ENCODE measurements at regions not wholly inside any gene's neighbourhood (a gene's known extent, or its start where the extent isn't known, plus 50 kb on each side); places are given as distances from the start of the nearest gene placed in this dataset.

DNA sequence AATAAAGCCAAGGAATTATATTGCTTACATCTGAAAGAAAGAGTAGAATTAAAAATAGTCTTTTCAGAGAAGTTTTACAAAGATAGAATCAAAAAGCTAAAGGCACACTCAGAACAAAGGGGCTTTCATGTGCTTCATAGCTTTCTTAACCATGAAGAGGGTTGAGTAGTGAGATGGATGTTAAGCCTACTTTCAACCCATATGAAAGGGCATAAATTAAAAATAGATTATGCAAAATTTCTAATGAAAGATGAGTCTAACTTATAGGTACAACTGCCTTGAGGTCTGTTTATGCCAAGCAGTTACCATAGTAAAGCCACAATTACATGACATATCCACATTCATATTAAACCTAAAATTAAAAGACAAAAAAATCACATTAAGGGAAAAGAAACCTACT, 223.3 kb upstream of the ARHGEF26 start:
- DNase-seq (ENCODE audit: low spot score), result no peak
- TF ChIP-seq, protein P1, sequence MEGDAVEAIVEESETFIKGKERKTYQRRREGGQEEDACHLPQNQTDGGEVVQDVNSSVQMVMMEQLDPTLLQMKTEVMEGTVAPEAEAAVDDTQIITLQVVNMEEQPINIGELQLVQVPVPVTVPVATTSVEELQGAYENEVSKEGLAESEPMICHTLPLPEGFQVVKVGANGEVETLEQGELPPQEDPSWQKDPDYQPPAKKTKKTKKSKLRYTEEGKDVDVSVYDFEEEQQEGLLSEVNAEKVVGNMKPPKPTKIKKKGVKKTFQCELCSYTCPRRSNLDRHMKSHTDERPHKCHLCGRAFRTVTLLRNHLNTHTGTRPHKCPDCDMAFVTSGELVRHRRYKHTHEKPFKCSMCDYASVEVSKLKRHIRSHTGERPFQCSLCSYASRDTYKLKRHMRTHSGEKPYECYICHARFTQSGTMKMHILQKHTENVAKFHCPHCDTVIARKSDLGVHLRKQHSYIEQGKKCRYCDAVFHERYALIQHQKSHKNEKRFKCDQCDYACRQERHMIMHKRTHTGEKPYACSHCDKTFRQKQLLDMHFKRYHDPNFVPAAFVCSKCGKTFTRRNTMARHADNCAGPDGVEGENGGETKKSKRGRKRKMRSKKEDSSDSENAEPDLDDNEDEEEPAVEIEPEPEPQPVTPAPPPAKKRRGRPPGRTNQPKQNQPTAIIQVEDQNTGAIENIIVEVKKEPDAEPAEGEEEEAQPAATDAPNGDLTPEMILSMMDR (IDR thresholded peaks at IDR 0.05; ENCODE audit: borderline replicate concordance, control extremely low read depth, extremely low read depth, insufficient read depth, missing control alignments), result no peak
- in situ Hi-C loops (cut with MboI; ENCODE audit: low sequenced_read_pairs, unreplicated experiment), result no loop called here

GRCh38 chr3:153901152-153901551, 220.0 kb upstream of the ARHGEF26 start:
- TF ChIP-seq, protein P1 (IDR thresholded peaks at IDR 0.05; ENCODE audit: borderline replicate concordance, control extremely low read depth, extremely low read depth, insufficient read depth, missing control alignments), result no peak
- DNase-seq (ENCODE audit: low spot score), result no peak
- in situ Hi-C loops (cut with MboI; ENCODE audit: low sequenced_read_pairs, unreplicated experiment), result no loop called here

DNA sequence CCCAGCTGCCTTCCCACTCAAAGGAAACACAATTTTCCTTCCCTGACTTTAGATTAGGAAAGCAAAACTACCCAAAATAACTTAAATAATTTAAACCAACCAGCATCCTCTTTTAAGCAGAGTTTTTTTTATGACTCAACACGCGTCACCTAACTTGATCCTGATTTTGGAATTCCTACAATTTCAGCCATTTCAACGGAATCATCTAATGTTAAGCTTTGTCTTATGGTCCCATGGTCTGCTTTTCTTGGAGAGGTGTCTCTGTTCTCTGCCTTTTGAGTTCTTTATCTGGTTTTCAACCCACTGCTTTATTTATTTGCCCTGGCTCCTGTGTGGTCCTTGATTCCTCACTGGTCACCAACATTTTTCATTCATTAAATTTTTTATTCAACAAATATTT, 219.2 kb upstream of the ARHGEF26 start:
- no peak for DNase-seq (ENCODE audit: low spot score)
- in situ Hi-C loops (cut with MboI; ENCODE audit: low sequenced_read_pairs, unreplicated experiment), result no loop called here
- TF ChIP-seq, protein P1 (IDR thresholded peaks at IDR 0.05; ENCODE audit: borderline replicate concordance, control extremely low read depth, extremely low read depth, insufficient read depth, missing control alignments), result no peak

DNA sequence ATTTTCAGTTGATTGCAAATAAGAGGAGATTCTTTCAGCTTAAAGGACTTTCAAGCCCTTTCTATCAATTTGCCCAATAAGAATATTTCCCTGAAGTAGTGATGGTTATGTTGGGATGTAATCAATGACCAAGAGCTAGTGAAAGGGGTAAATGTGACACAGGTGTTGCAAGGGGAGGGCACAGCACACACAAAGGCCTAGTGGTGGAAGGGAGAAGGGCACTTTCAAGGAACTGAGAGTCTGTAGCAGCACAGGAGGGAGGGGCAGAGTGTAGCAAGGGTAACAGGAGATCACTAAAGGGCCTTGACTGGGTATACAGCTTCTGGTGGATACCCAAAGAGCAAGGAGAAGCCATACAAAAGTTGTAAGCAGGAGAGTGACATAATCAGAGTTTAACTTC, 217.8 kb upstream of the ARHGEF26 start:
- no peak for DNase-seq (ENCODE audit: low spot score)
- TF ChIP-seq, protein P1 (IDR thresholded peaks at IDR 0.05; ENCODE audit: borderline replicate concordance, control extremely low read depth, extremely low read depth, insufficient read depth, missing control alignments), result no peak
- in situ Hi-C loops (cut with MboI; ENCODE audit: low sequenced_read_pairs, unreplicated experiment), result no loop called here

- DNase-seq (ENCODE audit: low spot score), result no peak
- TF ChIP-seq, protein P1 (IDR thresholded peaks at IDR 0.05; ENCODE audit: borderline replicate concordance, control extremely low read depth, extremely low read depth, insufficient read depth, missing control alignments), result no peak
- in situ Hi-C loops (cut with MboI; ENCODE audit: low sequenced_read_pairs, unreplicated experiment), result no loop called here
Observed at GRCh38 chr3:153906366-153906765, 214.8 kb upstream of the ARHGEF26 start.

DNA sequence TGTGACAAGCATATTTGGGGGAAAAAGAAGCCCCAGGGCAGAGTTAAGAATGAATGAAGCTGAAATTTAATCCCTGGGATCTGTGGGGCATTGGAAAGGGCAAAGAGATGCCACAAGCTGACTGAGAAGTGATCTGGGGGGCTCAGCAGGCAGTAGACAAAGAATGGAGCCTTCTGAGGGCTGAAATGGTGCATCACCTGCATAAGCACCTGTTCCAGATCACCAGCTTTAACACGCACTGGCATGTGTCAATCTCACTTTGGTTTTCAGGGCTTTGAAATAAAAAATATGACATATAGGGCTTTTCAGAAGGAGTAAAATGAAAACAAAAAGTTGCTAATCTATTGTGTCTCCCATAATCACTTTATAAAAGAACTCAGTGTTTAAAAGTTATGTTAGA, 210.8 kb upstream of the ARHGEF26 start:
- in situ Hi-C loops (cut with MboI; ENCODE audit: low sequenced_read_pairs, unreplicated experiment), result no loop called here
- TF ChIP-seq, protein P1 (IDR thresholded peaks at IDR 0.05; ENCODE audit: borderline replicate concordance, control extremely low read depth, extremely low read depth, insufficient read depth, missing control alignments), result no peak
- DNase-seq (ENCODE audit: low spot score), result no peak

DNA sequence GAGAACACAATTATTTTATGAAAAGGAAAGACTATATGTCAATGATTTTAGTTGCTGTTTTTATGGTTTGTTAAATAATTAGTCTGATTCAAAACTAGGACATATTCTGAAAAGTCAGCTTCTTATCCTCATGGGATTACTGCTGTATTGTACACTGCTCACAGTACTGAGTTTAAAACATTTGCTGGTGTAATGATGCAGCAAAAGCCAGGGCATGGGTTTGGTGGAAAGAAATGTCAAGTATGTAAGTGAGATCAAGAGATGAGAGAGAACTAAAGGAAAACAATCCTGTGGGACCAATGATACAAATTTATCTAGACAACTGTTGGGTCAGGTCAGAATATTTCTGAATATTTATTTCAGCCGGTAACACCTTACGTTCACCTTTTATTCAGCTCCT, 210.1 kb upstream of the ARHGEF26 start:
- in situ Hi-C loops (cut with MboI; ENCODE audit: low sequenced_read_pairs, unreplicated experiment), result no loop called here
- DNase-seq (ENCODE audit: low spot score), result no peak
- TF ChIP-seq, protein P1 (IDR thresholded peaks at IDR 0.05; ENCODE audit: borderline replicate concordance, control extremely low read depth, extremely low read depth, insufficient read depth, missing control alignments), result no peak
